Suppressor macrophage treated with lipopolysaccharide for 4 hours (primary cell): ENCODE measurements at regions not wholly inside any gene's neighbourhood (a gene's known extent, or its start where the extent isn't known, plus 50 kb on each side); places are given as distances from the start of the nearest gene placed in this dataset.

Experiments
- DNase-seq: peaks from one replicate; pipeline ENCODE4 v3.0.0-alpha.2; 2020

DNA sequence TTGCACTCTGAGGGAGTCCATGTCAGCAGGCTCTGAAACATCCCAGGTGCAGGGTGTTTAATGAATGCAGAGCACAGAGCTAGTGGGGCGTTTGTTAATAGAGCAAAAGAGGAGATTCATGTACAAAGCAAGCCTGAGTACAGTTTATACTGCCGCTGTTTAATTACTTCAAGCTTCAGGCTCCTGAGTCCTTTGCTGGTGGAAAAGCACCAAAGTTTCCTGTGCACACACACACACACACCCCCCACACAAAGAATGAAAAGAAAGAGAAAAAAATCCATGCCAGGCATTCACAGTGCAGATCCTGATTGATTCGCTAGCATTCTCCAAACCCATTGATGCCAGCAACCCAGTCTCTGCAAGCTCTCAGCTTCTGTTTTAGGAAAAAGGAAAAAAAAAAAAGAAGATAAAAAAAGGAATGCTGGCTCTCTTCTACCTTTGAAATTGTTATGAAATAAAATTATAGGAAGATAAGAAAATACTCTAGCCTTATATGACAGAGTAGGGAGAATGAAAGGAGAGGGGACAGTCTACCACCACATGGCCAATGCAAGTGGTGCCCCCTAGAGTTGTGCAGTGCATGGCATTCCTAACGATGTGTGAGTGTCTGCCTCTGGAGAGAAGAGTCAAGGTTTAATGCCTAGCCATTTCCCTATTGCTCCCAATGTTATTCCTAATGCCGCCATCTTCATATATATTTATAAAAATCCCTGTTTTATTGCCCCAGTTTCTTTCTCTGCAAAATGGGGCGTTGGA is 216.5 kb downstream of the TMEM114 start:
- no peak for DNase-seq

DNA sequence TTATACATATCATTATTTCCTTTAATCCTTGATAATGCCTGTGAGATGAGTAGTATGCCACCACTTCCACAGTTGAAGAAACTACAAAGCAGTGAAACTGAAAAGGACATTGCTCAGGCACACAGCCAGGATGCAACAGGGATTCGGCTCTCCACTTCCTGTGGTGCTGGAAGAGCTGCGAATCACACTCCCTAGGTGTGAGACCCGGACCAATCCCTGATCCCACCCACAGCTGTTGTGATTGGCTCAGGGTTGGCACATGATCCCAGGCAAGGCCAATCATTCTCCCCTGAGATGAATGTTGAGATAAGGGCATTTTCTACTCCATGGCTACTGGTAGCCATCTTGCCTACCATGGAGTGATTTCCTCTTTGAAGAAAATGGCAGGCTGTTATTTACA is 218.2 kb downstream of the TMEM114 start:
- DNase-seq = no peak

GRCh38 chr16:8370374-8371270 is 219.7 kb downstream of the TMEM114 start:
- DNase-seq = no peak

GRCh38 chr16:8358937-8359336 is 231.4 kb downstream of the TMEM114 start:
- DNase-seq = no peak

- DNase-seq = no peak
Observed at GRCh38 chr16:8355675-8356074, 234.6 kb downstream of the TMEM114 start.

DNA sequence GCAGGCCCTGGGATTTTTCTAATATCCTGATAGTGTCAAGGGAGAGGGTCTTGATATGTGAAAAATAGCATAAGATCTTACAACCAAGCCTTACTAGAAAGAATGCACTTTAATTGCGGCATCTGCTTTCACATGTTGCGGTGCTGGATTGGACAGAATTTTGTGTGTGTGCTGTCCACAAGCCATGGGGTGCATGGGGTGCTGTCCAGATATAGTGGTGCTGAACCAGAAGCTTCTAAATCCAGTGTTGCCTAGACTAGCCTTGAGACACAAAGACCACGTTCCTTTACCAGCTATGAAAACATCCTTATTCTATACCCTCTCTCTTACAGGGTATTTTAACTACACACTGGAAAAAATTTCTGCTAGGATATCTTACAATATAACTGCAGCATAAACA is 244.0 kb downstream of the TMEM114 start:
- DNase-seq = no peak

GRCh38 chr16:8342276-8342675 is 248.0 kb downstream of the TMEM114 start:
- no peak for DNase-seq

- DNase-seq = no peak
Observed at GRCh38 chr16:8330761-8331160, 259.6 kb downstream of the TMEM114 start.

GRCh38 chr16:8326232-8326631 is 264.1 kb downstream of the TMEM114 start:
- no peak for DNase-seq

DNA sequence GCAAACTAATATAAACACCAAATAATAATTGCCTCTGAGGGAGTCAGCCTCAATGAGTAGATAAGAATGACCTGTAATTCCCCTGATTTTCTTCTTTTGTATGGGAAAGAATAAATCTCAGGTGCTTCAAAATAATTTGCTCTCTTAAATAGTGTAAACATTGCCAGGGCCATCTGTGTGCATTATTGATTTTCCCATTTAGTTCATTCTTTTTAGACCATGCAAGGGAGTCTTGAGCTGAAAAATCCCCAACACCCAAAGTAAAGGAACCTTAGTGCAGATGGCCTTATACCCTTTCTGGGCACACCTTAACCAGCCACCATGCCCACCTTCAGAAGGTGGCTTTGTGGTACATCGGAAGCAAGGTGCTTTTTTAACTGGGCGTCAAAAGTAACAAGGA is 267.2 kb downstream of the TMEM114 start:
- no peak for DNase-seq

DNA sequence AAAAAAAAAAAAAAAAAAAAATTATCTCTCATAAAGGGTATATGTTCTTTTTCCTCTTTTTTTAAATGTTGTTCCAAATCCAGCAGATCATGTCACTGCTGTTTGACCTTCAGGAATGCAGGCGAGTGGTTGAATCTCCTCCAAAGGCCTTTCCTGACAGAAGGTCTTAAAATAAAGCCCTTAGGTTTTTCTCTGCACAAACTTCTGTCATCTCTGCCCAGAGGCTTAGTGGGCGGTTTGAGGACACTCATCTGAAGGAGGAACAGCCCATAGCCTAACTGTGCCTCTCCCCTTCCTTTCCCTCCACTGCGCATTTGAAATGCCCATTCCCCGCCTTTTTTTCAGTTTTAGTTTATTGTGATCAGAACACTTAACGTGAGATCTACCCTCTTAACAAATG is 270.2 kb downstream of the TMEM114 start:
- no peak for DNase-seq

GRCh38 chr16:8310816-8311215 is 279.5 kb downstream of the TMEM114 start:
- no peak for DNase-seq

- no peak for DNase-seq
Observed at GRCh38 chr16:8310323-8310722, 280.0 kb downstream of the TMEM114 start.

- no peak for DNase-seq
Observed at GRCh38 chr16:8305201-8305600, 285.1 kb downstream of the TMEM114 start.

GRCh38 chr16:8299635-8300034 is 290.7 kb downstream of the TMEM114 start:
- DNase-seq = no peak

- DNase-seq = no peak
Observed at GRCh38 chr16:8295513-8296237, 294.6 kb downstream of the TMEM114 start.

- DNase-seq = no peak
Observed at GRCh38 chr16:8293413-8293812, 296.9 kb downstream of the TMEM114 start.

- DNase-seq = no peak
Observed at GRCh38 chr16:8292271-8292670, 298.0 kb downstream of the TMEM114 start.

GRCh38 chr16:8286348-8286747 is 304.0 kb downstream of the TMEM114 start:
- no peak for DNase-seq

DNA sequence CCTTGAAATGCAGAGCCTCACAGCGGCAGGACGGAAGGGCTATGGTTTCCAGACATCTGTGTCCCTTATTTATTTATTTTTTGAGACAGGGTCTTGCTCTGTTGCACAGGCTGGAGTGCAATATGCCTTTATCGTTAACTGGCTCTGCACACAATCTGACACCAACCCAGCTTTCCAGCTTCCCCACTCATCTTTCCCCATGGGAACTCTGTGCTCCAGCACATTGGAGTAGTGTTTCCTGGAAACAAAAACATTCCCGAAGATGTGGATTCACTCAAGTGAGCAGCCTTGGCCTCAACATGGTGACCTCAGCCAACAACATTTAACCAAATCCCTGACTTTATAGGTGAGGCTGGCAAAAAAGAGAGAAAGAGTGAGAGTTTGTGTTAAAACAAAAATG is 307.1 kb downstream of the TMEM114 start:
- DNase-seq = no peak

DNA sequence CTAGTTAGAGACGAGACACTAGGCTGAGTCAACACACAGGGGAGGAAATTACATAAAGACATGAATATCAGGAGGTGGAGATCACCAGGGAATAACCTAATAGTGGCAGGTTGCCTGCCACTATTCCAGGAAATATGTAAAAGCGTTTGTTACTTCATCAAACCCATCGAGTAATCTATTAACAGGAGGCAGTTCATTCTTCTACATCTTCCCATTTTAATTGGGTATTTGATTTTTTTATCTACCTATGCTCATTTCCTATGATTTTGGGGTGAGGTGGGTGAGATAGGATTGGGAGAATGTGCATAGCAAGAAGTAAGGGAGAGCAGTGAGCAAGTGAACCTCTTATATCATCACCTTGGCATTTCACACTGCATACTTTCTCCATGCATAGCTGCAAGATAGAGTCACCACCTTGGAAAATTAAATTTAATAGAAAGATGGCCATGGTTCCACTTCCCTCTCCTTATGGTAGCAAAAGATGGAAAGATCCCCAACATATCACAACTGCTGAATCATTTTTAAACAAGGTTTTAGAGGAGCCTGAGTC is 312.2 kb downstream of the TMEM114 start:
- no peak for DNase-seq

DNA sequence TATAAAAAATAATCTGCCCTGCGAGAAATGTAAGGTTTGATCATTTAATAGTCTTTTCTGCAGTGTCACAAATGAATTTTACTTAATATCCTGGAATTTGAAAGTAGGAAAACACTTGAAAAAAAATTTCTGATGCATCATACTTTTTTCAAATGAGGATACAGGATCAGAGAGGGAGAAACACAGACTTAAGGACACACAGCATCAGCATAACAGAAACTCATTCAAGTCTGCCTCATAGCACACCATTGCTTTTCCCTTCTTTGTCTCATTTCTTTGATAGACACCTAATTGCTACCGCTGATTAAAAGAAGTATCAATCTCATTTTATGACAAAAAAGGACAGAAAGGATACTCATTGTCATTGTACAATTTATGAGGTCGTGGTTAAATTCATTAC is 319.0 kb downstream of the TMEM114 start:
- no peak for DNase-seq

DNA sequence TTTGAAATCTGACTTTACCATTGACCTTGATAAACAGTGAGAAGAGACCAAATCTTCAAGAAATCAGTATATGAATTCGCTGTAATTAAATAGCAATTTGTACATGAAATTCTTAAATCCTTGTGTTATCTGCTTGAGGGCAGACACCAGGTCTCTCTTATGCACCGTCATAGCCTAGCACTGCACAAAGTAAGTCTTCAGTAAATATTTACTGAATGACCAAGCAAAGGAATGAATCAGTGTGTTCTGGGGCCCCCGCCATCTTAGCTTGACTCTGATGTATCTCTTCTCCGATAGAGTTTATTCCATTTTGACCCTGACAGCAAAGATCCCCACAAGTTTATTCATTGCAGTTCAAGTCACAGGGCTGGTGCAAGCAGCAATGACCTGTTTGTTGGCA is 328.0 kb downstream of the TMEM114 start:
- DNase-seq = no peak
